ENCODE measurements at regions not wholly inside any gene's neighbourhood (a gene's known extent, or its start where the extent isn't known, plus 50 kb on each side); places are given as distances from the start of the nearest gene placed in this dataset.

DNA sequence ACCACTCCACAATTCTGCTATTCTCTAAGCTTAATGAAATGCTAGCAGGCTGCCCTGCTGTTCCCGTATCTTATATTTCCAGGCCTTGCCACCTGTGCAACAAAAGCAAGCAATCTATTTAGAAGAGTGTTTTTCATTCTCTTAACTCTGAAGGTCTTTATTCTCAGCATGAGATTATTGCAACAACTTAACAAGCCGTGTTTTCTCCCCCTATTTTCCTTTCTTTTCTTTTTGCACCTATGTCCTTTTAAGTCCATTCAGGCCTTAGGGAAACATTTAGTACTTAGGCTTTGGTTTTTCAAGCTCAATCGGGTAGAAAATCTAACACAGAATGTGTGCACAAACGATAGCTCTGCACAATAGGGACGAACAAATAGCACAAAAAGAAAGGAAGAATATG is 89.6 kb upstream of the DMRTA1 start:
- TF ChIP-seq, protein P1, sequence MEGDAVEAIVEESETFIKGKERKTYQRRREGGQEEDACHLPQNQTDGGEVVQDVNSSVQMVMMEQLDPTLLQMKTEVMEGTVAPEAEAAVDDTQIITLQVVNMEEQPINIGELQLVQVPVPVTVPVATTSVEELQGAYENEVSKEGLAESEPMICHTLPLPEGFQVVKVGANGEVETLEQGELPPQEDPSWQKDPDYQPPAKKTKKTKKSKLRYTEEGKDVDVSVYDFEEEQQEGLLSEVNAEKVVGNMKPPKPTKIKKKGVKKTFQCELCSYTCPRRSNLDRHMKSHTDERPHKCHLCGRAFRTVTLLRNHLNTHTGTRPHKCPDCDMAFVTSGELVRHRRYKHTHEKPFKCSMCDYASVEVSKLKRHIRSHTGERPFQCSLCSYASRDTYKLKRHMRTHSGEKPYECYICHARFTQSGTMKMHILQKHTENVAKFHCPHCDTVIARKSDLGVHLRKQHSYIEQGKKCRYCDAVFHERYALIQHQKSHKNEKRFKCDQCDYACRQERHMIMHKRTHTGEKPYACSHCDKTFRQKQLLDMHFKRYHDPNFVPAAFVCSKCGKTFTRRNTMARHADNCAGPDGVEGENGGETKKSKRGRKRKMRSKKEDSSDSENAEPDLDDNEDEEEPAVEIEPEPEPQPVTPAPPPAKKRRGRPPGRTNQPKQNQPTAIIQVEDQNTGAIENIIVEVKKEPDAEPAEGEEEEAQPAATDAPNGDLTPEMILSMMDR (IDR thresholded peaks at IDR 0.05; ENCODE audit: low read depth, low read length) = no peak
- no peak for TF ChIP-seq EZH2phosphoT487 (IDR thresholded peaks at IDR 0.05; ENCODE audit: low read depth)

Measured in OCI-LY3 (cell line).